ENCODE measurements at regions not wholly inside any gene's neighbourhood (a gene's known extent, or its start where the extent isn't known, plus 50 kb on each side); places are given as distances from the start of the nearest gene placed in this dataset.

GRCh38 chr5:124457101-124457500 lies 289.3 kb downstream of the ZNF608 start:
- in situ Hi-C loops (cut with MboI; ENCODE audit: low pct_unique_long_range_greater_than_20kb, low sequenced_read_pairs, unreplicated experiment), result no loop called here
- TF ChIP-seq, protein P1, sequence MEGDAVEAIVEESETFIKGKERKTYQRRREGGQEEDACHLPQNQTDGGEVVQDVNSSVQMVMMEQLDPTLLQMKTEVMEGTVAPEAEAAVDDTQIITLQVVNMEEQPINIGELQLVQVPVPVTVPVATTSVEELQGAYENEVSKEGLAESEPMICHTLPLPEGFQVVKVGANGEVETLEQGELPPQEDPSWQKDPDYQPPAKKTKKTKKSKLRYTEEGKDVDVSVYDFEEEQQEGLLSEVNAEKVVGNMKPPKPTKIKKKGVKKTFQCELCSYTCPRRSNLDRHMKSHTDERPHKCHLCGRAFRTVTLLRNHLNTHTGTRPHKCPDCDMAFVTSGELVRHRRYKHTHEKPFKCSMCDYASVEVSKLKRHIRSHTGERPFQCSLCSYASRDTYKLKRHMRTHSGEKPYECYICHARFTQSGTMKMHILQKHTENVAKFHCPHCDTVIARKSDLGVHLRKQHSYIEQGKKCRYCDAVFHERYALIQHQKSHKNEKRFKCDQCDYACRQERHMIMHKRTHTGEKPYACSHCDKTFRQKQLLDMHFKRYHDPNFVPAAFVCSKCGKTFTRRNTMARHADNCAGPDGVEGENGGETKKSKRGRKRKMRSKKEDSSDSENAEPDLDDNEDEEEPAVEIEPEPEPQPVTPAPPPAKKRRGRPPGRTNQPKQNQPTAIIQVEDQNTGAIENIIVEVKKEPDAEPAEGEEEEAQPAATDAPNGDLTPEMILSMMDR (IDR thresholded peaks at IDR 0.05; ENCODE audit: extremely low read depth, insufficient read depth, missing control alignments), result no peak
- DNase-seq (ENCODE audit: low spot score), result no peak

GRCh38 chr5:124456249-124456648 lies 290.2 kb downstream of the ZNF608 start:
- no peak for DNase-seq (ENCODE audit: low spot score)
- TF ChIP-seq, protein P1 (IDR thresholded peaks at IDR 0.05; ENCODE audit: extremely low read depth, insufficient read depth, missing control alignments), result no peak
- in situ Hi-C loops (cut with MboI; ENCODE audit: low pct_unique_long_range_greater_than_20kb, low sequenced_read_pairs, unreplicated experiment), result no loop called here

GRCh38 chr5:124454081-124454480 lies 292.4 kb downstream of the ZNF608 start:
- TF ChIP-seq, protein P1 (IDR thresholded peaks at IDR 0.05; ENCODE audit: extremely low read depth, insufficient read depth, missing control alignments), result no peak
- no peak for DNase-seq (ENCODE audit: low spot score)
- in situ Hi-C loops (cut with MboI; ENCODE audit: low pct_unique_long_range_greater_than_20kb, low sequenced_read_pairs, unreplicated experiment), result no loop called here

DNA sequence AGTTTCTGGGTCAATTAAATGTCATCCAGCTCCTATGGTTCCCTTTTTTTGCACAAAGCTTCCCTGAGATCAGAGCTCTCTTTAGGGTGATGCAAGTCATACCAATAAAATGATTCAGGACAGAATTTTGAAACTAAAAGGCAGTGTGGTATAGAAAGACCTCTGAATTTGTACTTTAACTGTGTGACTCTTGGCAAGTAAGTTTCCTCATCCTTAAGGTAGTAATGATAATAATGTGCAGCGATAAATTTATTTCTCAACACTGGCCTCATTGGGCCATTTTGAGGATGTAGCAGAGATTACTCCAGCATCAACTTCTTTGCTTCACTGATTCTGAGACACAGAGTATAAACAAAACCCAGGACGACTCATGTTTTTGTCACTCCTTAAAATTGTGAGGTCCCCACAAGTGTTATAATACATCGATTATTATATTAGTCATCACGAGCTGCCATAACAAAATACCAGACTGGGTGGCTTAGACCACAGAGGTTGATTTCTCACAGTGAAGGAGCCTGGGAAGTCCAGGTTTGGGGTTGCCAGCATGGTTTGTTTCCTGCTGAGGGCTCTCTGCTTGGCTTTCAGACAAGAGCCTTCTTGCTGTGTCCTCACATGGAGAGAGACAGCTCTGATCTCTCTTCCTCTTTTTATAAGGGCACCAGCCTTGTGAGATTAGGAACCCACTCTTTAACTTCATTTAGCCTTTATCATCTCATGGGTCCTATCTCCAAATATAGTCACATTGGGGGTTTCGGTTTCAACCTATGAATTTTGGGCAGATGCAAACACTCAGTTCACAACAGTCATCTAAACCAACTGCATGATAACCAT lies 293.0 kb downstream of the ZNF608 start:
- TF ChIP-seq, protein P1 (IDR thresholded peaks at IDR 0.05; ENCODE audit: extremely low read depth, insufficient read depth, missing control alignments), result no peak
- DNase-seq (ENCODE audit: low spot score), result peak; percentile 31
- in situ Hi-C loops (cut with MboI; ENCODE audit: low pct_unique_long_range_greater_than_20kb, low sequenced_read_pairs, unreplicated experiment), result no loop called here

DNA sequence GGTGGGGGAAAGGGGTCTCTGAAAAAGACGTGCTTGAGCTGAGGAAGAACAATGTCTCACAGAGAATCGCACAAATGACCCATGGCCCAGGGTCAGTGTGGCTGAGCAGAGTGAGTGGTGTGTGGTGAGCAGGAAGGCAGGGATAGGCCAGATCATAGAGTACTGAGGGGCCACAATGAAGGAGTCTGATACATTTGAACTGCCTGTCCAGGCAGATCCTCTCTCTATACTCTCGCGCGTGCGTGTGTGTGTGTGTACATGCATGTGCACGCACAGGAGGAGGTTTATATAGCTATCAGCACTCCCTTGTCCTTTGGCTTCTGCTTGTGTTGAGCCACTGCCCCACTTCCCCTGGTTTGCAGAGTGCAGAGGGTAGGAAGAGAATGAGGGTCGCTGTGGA lies 294.0 kb downstream of the ZNF608 start:
- TF ChIP-seq, protein P1 (IDR thresholded peaks at IDR 0.05; ENCODE audit: extremely low read depth, insufficient read depth, missing control alignments), result no peak
- no peak for DNase-seq (ENCODE audit: low spot score)
- in situ Hi-C loops (cut with MboI; ENCODE audit: low pct_unique_long_range_greater_than_20kb, low sequenced_read_pairs, unreplicated experiment), result no loop called here

GRCh38 chr5:124451721-124452383 lies 294.6 kb downstream of the ZNF608 start:
- DNase-seq (ENCODE audit: low spot score), result no peak
- in situ Hi-C loops (cut with MboI; ENCODE audit: low pct_unique_long_range_greater_than_20kb, low sequenced_read_pairs, unreplicated experiment), result no loop called here
- TF ChIP-seq, protein P1 (IDR thresholded peaks at IDR 0.05; ENCODE audit: extremely low read depth, insufficient read depth, missing control alignments), result no peak
